Left lung (tissue), 4 donors: ENCODE measurements at regions not wholly inside any gene's neighbourhood (a gene's known extent, or its start where the extent isn't known, plus 50 kb on each side); places are given as distances from the start of the nearest gene placed in this dataset.

ENCODE experiments used
- ATAC-seq: fragments of 200-7000 bp; cut with Tn5 transposase; one replicate; pipeline ENCODE4 v1.9.1; 2020; ENCODE audit warnings: moderate library complexity
- DNase-seq, 4 donors: peaks; one replicate each; pipeline ENCODE4 v3.0.0-alpha.2; 2013 to 2020
- H3K27ac ChIP-seq, 2 donors: fragments of 200-600 bp; sonication (generic) in 1 of 2; one replicate each; pipeline versions ENCODE4 v1.5.0 to v1.8.0; 2020 to 2021
- H3K27me3 ChIP-seq, 2 donors: fragments of 200-600 bp; sonication (generic) in 1 of 2; one replicate each; pipeline versions ENCODE4 v1.5.0 to v1.8.0; 2020 to 2021
- H3K36me3 ChIP-seq, 2 donors: fragments of 200-600 bp; sonication (generic) in 1 of 2; one replicate each; pipeline versions ENCODE4 v1.5.0 to v1.8.0; 2020 to 2021
- H3K4me1 ChIP-seq, 2 donors: fragments of 200-600 bp; one replicate each; pipeline ENCODE4 v1.8.0; 2021
- H3K4me3 ChIP-seq, 2 donors: fragments of 200-600 bp; sonication (generic) in 1 of 2; one replicate each; pipeline versions ENCODE4 v1.5.0 to v1.8.0; 2020 to 2021; ENCODE audit warnings: mild to moderate bottlenecking in 1 of 2
- H3K9me3 ChIP-seq, 2 donors: fragments of 200-600 bp; sonication (generic) in 1 of 2; one replicate each; pipeline versions ENCODE4 v1.5.0 to v1.8.0; 2020 to 2021
- intact Hi-C, 2 donors: fragments of 100-400 bp; cut with DNase I; formaldehyde crosslinking; loops; one replicate each; pipeline versions ENCODE4 v1.11.2 to v1.14.2; 2022
- TF ChIP-seq, protein P1 (sequence below), 2 donors: fragments of 200-600 bp; sonication (generic) in 1 of 2; IDR thresholded peaks; one replicate each; pipeline versions ENCODE4 v1.5.0 to v1.8.0; 2021; ENCODE audit warnings: antibody characterized with exemption in 2 of 2
- donor health status: DM: no; HTN: yes; CAD: no.
- donor health status: DM: no; HTN: no; CAD: no.

DNA sequence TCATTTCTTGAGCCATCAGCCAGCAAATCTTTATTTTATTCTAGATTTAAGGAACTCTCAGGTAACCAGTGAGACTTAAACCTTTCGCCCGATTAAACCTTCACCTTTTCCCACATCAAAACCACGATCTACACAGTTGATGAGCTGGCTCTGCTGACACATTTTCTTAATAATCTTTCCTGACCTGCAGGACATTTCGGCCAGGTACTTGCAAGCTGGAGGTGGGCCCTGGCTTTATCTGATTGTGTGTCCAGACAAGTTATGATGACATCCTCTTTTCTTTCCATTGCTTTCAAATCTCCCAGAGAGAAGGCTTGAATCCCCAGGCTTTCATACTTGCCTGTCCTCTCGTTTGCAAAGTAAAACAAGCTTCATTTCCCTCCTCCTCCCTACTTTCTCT, 144.2 kb downstream of the EFNB2 start:
- intact Hi-C loops, result no loop called here
- no peak for ATAC-seq
- H3K4me1 ChIP-seq, result no peaks in the 10 kb centered on the region

GRCh38 chr13:106390367-106390766, 145.1 kb downstream of the EFNB2 start:
- no peak for DNase-seq
- Histone ChIP-seq H3K27me3 (no peaks in the 10 kb centered on the region), H3K4me1 (no peaks in the 10 kb centered on the region), H3K4me3 (no peak overlapping the region), H3K27ac (no peak overlapping the region), H3K9me3 (no peaks in the 10 kb centered on the region), H3K36me3 (no peaks in the 10 kb centered on the region)
- TF ChIP-seq, protein P1, sequence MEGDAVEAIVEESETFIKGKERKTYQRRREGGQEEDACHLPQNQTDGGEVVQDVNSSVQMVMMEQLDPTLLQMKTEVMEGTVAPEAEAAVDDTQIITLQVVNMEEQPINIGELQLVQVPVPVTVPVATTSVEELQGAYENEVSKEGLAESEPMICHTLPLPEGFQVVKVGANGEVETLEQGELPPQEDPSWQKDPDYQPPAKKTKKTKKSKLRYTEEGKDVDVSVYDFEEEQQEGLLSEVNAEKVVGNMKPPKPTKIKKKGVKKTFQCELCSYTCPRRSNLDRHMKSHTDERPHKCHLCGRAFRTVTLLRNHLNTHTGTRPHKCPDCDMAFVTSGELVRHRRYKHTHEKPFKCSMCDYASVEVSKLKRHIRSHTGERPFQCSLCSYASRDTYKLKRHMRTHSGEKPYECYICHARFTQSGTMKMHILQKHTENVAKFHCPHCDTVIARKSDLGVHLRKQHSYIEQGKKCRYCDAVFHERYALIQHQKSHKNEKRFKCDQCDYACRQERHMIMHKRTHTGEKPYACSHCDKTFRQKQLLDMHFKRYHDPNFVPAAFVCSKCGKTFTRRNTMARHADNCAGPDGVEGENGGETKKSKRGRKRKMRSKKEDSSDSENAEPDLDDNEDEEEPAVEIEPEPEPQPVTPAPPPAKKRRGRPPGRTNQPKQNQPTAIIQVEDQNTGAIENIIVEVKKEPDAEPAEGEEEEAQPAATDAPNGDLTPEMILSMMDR (IDR thresholded peaks at IDR 0.05), result no peak
- intact Hi-C loops, result no loop called here
- ATAC-seq, result no peak

More for the DNA sequence above, 144.2 kb downstream of the EFNB2 start:
- TF ChIP-seq, protein P1 (IDR thresholded peaks at IDR 0.05), result no peak
- H3K9me3 ChIP-seq, result no peaks in the 10 kb centered on the region
- H3K36me3 ChIP-seq, result no peaks in the 10 kb centered on the region
- no peak overlapping the region for H3K4me3 ChIP-seq
- no peaks in the 10 kb centered on the region for H3K27me3 ChIP-seq
- no peak for DNase-seq
- no peak overlapping the region for H3K27ac ChIP-seq

DNA sequence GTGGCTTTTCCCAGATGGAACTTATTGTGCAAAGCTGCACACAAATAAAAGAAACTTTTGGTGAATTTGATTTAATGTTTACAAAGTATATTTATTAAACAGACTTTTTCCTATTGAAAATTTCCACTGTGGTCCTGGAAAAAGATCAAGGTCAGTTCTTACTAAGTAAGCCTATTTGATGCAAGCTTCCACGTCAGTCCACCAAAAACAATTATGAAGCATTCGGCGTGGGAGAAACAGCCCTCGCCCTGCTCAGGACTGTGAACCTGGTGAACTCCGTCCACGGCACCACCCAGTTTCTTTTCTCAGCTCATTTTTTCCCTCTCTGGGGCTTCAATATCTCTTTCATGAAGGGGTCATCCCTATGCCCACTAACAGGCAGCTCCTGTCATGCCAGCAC, 149.8 kb downstream of the EFNB2 start:
- no peak overlapping the region for H3K4me3 ChIP-seq
- DNase-seq (no peak), ATAC-seq (no peak)
- no peaks in the 10 kb centered on the region for H3K36me3 ChIP-seq
- H3K27me3 ChIP-seq, result no peaks in the 10 kb centered on the region
- TF ChIP-seq, protein P1 (IDR thresholded peaks at IDR 0.05), result no peak
- no peak overlapping the region for H3K27ac ChIP-seq
- H3K9me3 ChIP-seq, result no peaks in the 10 kb centered on the region
- intact Hi-C loops, result no loop called here
- no peaks in the 10 kb centered on the region for H3K4me1 ChIP-seq

GRCh38 chr13:106384516-106384915, 150.9 kb downstream of the EFNB2 start:
- no peaks in the 10 kb centered on the region for H3K27me3 ChIP-seq
- TF ChIP-seq, protein P1 (IDR thresholded peaks at IDR 0.05), result no peak
- no peaks in the 10 kb centered on the region for H3K4me1 ChIP-seq
- intact Hi-C loops, result no loop called here
- H3K36me3 ChIP-seq, result no peaks in the 10 kb centered on the region
- ATAC-seq (no peak), DNase-seq (no peak)
- no peak overlapping the region for H3K27ac ChIP-seq
- no peak overlapping the region for H3K4me3 ChIP-seq
- H3K9me3 ChIP-seq, result no peaks in the 10 kb centered on the region

GRCh38 chr13:106383791-106384190, 151.7 kb downstream of the EFNB2 start:
- no peaks in the 10 kb centered on the region for H3K27me3 ChIP-seq
- H3K4me1 ChIP-seq, result no peaks in the 10 kb centered on the region
- H3K9me3 ChIP-seq, result no peaks in the 10 kb centered on the region
- no peaks in the 10 kb centered on the region for H3K36me3 ChIP-seq
- H3K27ac ChIP-seq, result no peak overlapping the region
- TF ChIP-seq, protein P1 (IDR thresholded peaks at IDR 0.05), result no peak
- intact Hi-C loops, result no loop called here
- H3K4me3 ChIP-seq, result no peak overlapping the region
- DNase-seq (no peak), ATAC-seq (no peak)
